GM12891 (cell line): ENCODE measurements at regions not wholly inside any gene's neighbourhood (a gene's known extent, or its start where the extent isn't known, plus 50 kb on each side); places are given as distances from the start of the nearest gene placed in this dataset.

Experiments
- PAX5 ChIP-seq: IDR thresholded peaks from 2 replicates; pipeline ENCODE4 v1.6.1; 2011; ENCODE audit warnings: low read length, moderate library complexity, mild to moderate bottlenecking; ENCODE audit not compliant: insufficient read depth, severe bottlenecking
- POLR2A ChIP-seq: IDR thresholded peaks from 2 replicates; pipeline ENCODE4 v1.6.1; 2011; ENCODE audit warnings: low read depth, low read length, control low read depth
- POLR2AphosphoS5 ChIP-seq: IDR thresholded peaks from 2 replicates; pipeline ENCODE4 v1.6.1; 2011; ENCODE audit warnings: low read depth, low read length, control low read depth
- TAF1 ChIP-seq: IDR thresholded peaks from 2 replicates; pipeline ENCODE4 v1.6.1; 2011; ENCODE audit warnings: low read depth, low read length, control low read depth

DNA sequence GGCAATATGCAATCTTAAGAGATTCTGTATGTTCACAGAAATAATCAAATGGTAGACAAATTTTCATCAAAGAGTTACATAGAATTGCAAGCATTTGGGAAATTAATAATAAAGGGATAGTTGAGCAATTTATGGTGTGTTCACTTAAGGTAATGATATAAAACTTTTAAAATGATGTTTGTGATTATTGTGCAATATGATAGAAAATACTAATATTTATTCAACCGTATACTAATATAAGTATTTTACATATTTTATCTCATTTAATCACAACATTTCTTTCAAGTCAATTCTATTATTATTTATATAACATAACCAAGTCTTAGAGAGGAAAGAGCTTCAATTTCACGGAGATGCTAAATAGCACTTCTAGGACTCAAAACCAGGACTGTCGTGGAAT, 716.8 kb upstream of the MIR17HG start:
- no peak for TF ChIP-seq PAX5
- TF ChIP-seq POLR2A = no peak
- TF ChIP-seq POLR2AphosphoS5 = no peak
- no peak for TF ChIP-seq TAF1
